Sigmoid colon (tissue), 4 donors: ENCODE measurements at regions not wholly inside any gene's neighbourhood (a gene's known extent, or its start where the extent isn't known, plus 50 kb on each side); places are given as distances from the start of the nearest gene placed in this dataset.

Experiments used
- CTCF ChIP-seq, 4 experiments: fragments of 450-650 bp in 3 of 4; fragments of 200-600 bp in 1 of 4; IDR thresholded peaks; one replicate each; pipeline ENCODE4 v1.5.1; 2016 to 2019; ENCODE audit warnings: antibody characterized with exemption in 4 of 4, mild to moderate bottlenecking in 3 of 4, moderate library complexity in 2 of 4
- EP300 ChIP-seq, 4 donors: sonication (generic); formaldehyde crosslinking; IDR thresholded peaks; one replicate each; pipeline ENCODE4 v1.6.1; 2017; ENCODE audit warnings: antibody characterized with exemption in 4 of 4

GRCh38 chr11:131122448-131122847 lies 206.2 kb upstream of the SNX19 start:
- TF ChIP-seq CTCF (IDR thresholded peaks at IDR 0.05) (no peak), EP300 (IDR thresholded peaks at IDR 0.05) (no peak)
